Hypothalamus (tissue), 51 donors: ENCODE measurements at regions not wholly inside any gene's neighbourhood (a gene's known extent, or its start where the extent isn't known, plus 50 kb on each side); places are given as distances from the start of the nearest gene placed in this dataset.
"Not testable (repeated sequence)": the region's sequence is repeated elsewhere in the genome, so short reads cannot be mapped to it uniquely, and the experiment has no call there.

Experiments
- DNase-seq, 51 donors: peaks; one replicate each; lab custom pipeline; 2025; lab: John Stamatoyannopoulos, UW

DNA sequence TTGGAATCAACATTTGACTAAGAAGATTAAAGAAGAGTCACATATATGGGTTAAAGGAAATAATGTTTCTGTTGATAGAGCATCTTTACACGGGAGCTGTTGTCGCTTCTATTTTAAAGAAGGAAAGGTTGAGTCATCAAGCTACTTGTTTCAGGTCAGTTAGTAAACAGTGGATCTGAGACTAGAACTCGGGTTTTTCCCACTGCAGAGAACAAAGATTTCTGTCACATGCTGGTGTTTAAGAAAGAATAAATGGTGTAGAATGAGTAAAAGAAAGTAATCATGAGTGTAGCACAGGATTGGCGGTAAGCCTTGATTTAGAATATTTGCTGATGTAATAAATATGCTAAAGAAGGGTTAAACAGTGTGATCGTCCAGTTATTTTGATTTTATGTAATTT lies 455.5 kb downstream of the AEBP2 start:
- DNase-seq = no peak

DNA sequence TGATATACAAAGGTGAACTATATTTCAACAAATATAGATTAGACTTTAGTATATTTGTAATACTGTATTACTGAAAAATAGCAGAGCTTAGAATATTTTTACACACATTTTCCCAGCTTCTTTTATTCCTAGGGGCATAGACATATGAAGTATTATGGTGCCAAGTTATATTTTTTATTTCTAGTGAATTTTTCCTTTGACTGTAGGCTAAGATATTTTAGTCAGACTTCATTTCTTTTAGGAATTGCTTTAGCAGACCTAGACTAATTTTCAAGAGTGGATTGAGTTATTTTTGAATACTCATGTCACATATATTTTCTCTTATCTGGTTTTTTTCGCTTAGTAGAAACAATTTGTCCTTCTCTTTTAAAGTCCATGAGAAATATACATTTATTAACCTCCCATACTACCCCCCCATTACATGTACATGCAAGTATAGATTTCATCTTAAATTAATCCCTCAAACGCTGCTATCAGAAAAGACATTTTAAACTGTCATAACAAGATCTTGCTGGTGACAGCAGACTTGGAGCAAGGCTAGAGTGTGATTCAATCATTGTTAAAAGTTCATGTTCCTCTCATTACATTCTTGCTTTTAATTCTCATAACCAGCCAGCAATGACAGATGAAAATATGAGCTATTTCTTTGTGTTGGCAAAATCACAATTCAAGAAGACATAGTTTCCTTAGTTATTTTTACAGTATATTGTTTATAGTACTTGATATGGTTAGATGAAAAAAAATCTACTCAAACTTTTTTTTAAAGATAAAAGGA lies 456.1 kb downstream of the AEBP2 start:
- DNase-seq = no peak

DNA sequence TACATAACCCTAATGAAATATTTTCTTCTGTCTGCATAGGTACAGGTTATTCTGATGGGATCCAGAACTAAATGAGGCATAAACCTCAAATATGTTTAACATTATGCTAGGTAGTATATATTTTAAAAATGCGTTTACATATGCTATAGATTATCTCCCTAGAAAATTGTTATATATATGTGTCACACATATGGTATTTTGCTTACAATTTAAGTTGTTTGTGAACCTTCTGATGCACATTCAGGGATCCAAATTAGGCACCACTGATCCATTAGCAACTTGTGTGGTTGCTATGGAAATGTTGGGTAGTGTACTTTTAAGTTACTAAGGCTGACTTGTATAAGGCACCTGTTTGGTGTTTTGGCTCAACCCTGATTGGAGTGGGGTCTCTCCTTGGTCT lies 456.7 kb downstream of the AEBP2 start:
- no peak for DNase-seq

DNA sequence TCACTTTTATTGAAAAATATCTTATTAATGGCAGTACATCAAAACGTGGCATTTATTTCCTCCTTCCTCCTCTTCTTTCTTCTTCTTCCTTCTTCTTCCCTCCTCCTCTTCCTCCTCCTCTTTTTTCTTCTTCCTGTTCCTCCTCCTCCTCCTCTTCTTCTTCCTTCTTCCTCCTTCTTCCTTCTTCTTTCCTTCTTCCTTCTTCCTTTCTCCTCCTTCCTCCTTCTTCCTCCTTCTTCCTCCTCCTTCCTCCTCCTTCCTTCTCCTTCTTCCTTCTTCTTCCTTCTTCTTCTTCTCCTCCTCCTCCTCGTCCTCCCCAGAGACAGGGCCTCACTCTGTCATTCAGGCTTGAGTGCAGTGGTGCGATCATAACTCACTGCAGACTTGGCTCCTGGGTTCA lies 457.2 kb downstream of the AEBP2 start:
- no peak for DNase-seq

DNA sequence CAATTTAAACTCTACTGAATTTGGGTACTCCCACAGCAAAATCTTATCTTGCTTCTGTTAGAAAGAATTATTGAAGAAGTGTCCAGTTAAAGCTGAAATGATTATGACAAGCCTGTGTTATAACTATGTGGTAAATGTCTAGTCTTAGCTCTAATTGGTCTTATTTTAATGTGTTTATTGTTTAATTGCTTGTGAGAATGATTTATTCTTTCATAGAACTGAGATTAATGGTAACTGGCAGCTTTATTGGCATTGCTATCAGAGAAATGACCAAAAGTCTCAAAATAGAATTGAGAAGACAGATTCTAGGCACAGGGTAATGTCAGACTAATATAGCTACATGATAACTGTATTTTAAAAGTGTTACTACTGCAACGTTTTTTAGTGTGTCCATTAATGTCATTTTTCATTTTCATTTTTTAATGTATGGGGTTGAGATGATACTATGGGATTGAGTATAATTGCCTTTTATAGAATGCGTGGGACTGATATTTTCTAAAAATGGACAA lies 458.7 kb downstream of the AEBP2 start:
- no peak for DNase-seq

DNA sequence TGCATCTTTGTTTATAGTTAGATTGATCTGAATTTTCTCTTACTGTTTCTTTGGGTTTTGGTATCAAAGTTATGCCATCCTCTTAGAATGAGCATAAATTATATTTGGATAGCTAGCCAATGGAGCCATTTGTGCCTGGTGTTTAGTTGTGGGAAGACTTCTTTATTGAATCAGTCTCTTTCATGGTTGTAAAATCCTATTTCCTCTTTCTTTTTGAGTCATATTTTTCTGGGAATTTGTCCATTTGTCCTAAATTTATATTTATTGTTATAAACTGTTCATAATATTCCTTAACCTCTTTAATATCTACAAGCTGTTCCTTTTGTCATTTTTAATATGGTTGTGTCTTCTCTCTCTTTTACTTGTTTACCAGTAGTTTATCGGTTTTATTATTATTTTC lies 462.5 kb downstream of the AEBP2 start:
- no peak for DNase-seq

DNA sequence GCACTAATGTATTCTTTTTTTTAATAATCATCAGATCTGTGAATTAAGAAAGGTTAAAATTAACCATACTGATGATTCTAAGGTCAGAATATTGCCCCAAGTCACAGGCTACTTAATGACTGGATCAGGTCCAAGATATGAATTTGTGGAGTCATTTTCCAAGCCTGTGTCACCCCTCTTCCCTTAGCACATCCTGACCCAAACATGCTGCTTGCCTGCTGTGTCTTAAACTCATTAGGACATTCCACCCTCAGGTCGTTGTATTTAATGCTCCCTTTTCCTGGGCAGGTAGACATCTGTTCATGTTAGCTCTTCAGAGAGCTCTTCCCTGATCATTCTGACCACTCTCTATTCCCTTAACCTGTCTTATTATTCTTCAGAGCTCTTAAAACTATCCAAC lies 463.5 kb upstream of the PDE3A start:
- no peak for DNase-seq

- DNase-seq = no peak
Measured at GRCh38 chr12:19908830-19909229, 459.5 kb upstream of the PDE3A start.

GRCh38 chr12:19909418-19909817 lies 458.9 kb upstream of the PDE3A start:
- no peak for DNase-seq

DNA sequence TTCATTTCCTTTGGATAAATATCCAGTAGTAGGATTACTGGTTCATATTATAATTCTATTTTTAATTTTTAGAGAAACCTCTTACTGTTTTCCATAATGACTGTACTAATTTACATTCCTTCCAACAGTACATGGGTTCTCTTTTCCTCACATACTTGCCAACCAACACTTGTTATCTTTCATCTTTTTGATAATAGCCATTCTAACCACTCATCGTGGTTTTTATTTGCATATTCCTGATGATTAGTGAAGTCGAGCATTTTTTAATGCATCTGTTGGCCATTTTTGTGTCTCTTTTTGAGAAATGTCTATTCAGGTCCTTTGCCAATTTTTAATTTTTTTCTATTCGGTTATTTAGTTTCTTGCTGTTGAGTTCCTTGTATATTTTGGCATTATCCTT lies 457.7 kb upstream of the PDE3A start:
- DNase-seq = no peak

- DNase-seq = no peak
Measured at GRCh38 chr12:19912991-19913390, 455.3 kb upstream of the PDE3A start.

GRCh38 chr12:19915392-19916195 lies 452.7 kb upstream of the PDE3A start:
- no peak for DNase-seq

DNA sequence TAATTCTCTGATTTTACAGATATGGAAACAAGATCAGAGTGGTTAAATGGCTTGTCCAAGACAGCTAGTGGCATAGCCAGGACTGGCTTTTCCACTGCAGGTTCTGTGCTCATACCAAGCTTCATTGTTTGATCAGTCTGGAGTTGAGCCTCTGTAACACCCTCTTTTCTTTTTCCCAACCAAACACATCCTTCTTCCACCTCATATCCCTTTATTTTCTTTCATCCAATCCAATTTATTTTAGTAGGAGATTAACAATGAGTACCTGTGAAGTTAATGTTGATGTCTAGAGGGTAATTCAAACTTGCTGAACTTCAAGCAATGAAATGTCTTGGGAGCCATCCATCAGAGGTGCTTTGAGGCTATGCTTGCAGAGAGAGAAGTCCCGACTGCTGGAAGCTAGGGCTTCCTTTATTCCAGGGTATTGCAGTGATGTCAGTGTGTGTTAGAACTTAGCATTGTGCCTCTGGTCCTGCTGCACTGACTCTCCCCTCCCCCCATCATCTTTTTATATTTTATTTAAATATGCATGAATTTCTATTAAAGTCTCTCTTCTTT lies 452.1 kb upstream of the PDE3A start:
- DNase-seq = no peak

- no peak for DNase-seq
Measured at GRCh38 chr12:19916974-19917373, 451.4 kb upstream of the PDE3A start.

DNA sequence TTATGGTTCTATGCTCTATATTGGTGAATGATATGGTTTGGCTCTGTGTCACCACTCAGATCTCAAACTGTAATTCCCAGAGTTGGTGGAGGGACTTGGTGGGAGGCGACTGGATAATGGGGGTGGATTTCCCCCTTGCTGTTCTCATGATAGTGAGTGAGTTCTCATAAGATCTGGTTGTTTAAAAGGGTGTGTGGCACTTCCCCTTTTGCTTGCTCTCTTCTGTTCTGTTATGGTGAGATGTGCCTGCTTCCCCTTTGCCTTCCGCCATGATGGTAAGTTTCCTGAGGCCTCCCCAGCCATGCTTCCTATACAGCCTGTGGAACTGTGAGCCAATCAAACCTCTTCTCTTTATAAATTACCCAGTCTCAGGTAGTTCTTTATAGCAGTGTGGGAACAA lies 446.6 kb upstream of the PDE3A start:
- not testable (repeated sequence) for DNase-seq

DNA sequence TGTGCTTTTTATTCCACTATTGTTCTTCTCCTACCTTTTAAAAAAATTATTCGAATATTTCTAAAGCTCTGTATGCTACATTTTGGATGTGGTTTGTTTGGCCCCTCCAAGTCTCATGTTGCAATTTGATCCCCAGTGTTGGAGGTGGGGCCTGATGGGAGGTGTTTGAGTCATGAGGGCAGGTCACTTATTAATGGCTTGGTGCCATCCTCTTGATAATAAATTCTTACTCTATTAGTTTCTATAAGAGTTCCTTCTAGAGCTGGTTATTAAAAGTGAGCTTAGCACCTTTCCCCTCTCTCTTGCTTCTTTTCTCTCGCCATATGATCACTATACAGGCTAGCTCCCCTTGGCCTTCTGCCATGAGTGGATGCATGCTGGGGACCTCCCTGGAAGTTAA lies 445.6 kb upstream of the PDE3A start:
- DNase-seq = no peak

- no peak for DNase-seq
Measured at GRCh38 chr12:19924360-19924759, 444.0 kb upstream of the PDE3A start.

DNA sequence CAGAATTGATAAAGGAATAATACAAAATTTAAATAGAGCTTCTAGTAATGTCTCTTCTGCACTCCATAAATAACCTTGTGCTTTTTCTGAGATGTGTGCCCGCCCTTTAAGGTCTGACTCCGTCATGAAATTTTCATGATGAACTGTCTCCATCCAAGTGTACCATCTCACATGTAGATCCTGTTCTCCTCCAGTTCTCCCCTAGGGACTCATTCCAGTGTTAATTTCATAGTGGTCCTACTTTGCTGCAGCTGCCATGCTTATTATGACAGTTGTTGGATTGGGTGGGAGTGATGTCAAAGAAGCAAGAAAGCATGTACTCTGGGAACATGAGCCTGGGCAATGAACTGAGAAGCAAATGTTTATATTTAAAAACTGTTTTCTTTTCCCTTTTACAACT lies 442.5 kb upstream of the PDE3A start:
- DNase-seq = no peak

DNA sequence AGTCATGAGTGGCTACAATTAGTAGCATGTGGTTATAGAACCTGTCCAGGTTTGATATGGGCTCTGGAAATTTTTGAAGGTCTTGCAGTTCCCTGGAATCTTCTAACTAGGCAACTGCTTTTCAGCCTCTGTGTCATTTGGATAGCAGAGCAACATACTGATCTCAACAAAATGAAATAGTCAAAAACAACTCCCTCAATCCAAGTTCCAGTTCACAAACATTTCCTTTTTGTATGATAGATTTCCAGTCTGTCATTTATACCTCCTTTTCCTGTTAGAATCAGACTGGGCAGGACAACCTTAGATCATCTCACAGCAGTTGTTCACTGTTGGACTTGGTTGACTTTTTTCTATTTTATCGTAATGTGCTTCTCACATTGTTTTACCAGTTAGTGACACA lies 442.1 kb upstream of the PDE3A start:
- no peak for DNase-seq

- no peak for DNase-seq
Measured at GRCh38 chr12:19927661-19928060, 440.7 kb upstream of the PDE3A start.

GRCh38 chr12:19932413-19932812 lies 435.9 kb upstream of the PDE3A start:
- no peak for DNase-seq

GRCh38 chr12:19933924-19934323 lies 434.4 kb upstream of the PDE3A start:
- no peak for DNase-seq
